ENCODE measurements at regions not wholly inside any gene's neighbourhood (a gene's known extent, or its start where the extent isn't known, plus 50 kb on each side); places are given as distances from the start of the nearest gene placed in this dataset.

- Mint-ChIP-seq H3K27ac (no peak overlapping the region), H3K4me1 (ENCODE audit: low read depth in 2 of 2) (no peaks in the 10 kb centered on the region), H3K9me3 (peaks cover 6% of the 10 kb centered on the region), H3K27me3 (no peaks in the 10 kb centered on the region), H3K4me3 (no peak overlapping the region), H3K36me3 (no peaks in the 10 kb centered on the region)
- DNase-seq (ENCODE audit: low spot score) = no peak
- no peak for ATAC-seq
Observed at GRCh38 chr7:15755061-15755460, 68.6 kb upstream of the MEOX2 start.

- ATAC-seq (no peak), DNase-seq (ENCODE audit: low spot score) (no peak)
- H3K4me3 Mint-ChIP-seq = no peak overlapping the region
- no peaks in the 10 kb centered on the region for H3K27me3 Mint-ChIP-seq
- peaks cover 2% of the 10 kb centered on the region for H3K9me3 Mint-ChIP-seq
- no peak overlapping the region for H3K27ac Mint-ChIP-seq
- no peaks in the 10 kb centered on the region for H3K36me3 Mint-ChIP-seq
- H3K4me1 Mint-ChIP-seq (ENCODE audit: low read depth in 2 of 2) = no peaks in the 10 kb centered on the region
Observed at GRCh38 chr7:15753887-15754579, 67.5 kb upstream of the MEOX2 start.

GRCh38 chr7:15752377-15752776 is 65.9 kb upstream of the MEOX2 start:
- Mint-ChIP-seq H3K4me3 (no peak overlapping the region), H3K4me1 (ENCODE audit: low read depth in 2 of 2) (no peaks in the 10 kb centered on the region), H3K9me3 (peaks cover 5% of the 10 kb centered on the region), H3K36me3 (no peaks in the 10 kb centered on the region), H3K27me3 (no peaks in the 10 kb centered on the region), H3K27ac (no peak overlapping the region)
- DNase-seq (ENCODE audit: low spot score) = no peak
- ATAC-seq = no peak

- Mint-ChIP-seq H3K4me1 (ENCODE audit: low read depth in 2 of 2) (no peaks in the 10 kb centered on the region), H3K27ac (no peak overlapping the region), H3K36me3 (no peaks in the 10 kb centered on the region), H3K27me3 (no peaks in the 10 kb centered on the region), H3K4me3 (no peak overlapping the region), H3K9me3 (peaks cover 2% of the 10 kb centered on the region)
- no peak for DNase-seq (ENCODE audit: low spot score)
- no peak for ATAC-seq
Observed at GRCh38 chr7:15751191-15751701, 64.8 kb upstream of the MEOX2 start.

- H3K27ac Mint-ChIP-seq = no peak overlapping the region
- no peak for DNase-seq (ENCODE audit: low spot score)
Observed at GRCh38 chr7:15750727-15751126, 64.2 kb upstream of the MEOX2 start.

GRCh38 chr7:15749631-15750030 is 63.1 kb upstream of the MEOX2 start:
- H3K27ac Mint-ChIP-seq = no peak overlapping the region
- H3K36me3 Mint-ChIP-seq = no peaks in the 10 kb centered on the region
- H3K27me3 Mint-ChIP-seq = no peaks in the 10 kb centered on the region

More at GRCh38 chr7:15750727-15751126, 64.2 kb upstream of the MEOX2 start:
- Mint-ChIP-seq H3K4me3 (no peak overlapping the region), H3K27me3 (no peaks in the 10 kb centered on the region), H3K36me3 (no peaks in the 10 kb centered on the region), H3K9me3 (peaks cover 2% of the 10 kb centered on the region), H3K4me1 (ENCODE audit: low read depth in 2 of 2) (no peaks in the 10 kb centered on the region)
- ATAC-seq = no peak

GRCh38 chr7:15747712-15748111 is 61.2 kb upstream of the MEOX2 start:
- DNase-seq (ENCODE audit: low spot score) (no peak), ATAC-seq (no peak)
- H3K4me1 Mint-ChIP-seq (ENCODE audit: low read depth in 2 of 2) = no peaks in the 10 kb centered on the region
- H3K4me3 Mint-ChIP-seq = no peak overlapping the region
- H3K36me3 Mint-ChIP-seq = no peaks in the 10 kb centered on the region
- H3K27me3 Mint-ChIP-seq = no peaks in the 10 kb centered on the region
- peaks cover 2% of the 10 kb centered on the region for H3K9me3 Mint-ChIP-seq
- no peak overlapping the region for H3K27ac Mint-ChIP-seq

More at GRCh38 chr7:15749631-15750030, 63.1 kb upstream of the MEOX2 start:
- Mint-ChIP-seq H3K4me3 (no peak overlapping the region), H3K4me1 (ENCODE audit: low read depth in 2 of 2) (no peaks in the 10 kb centered on the region), H3K9me3 (peaks cover 2% of the 10 kb centered on the region)
- ATAC-seq (no peak), DNase-seq (ENCODE audit: low spot score) (no peak)

- no peak overlapping the region for H3K4me3 Mint-ChIP-seq
- no peaks in the 10 kb centered on the region for H3K36me3 Mint-ChIP-seq
- H3K27ac Mint-ChIP-seq = no peak overlapping the region
- H3K4me1 Mint-ChIP-seq (ENCODE audit: low read depth in 2 of 2) = no peaks in the 10 kb centered on the region
- H3K27me3 Mint-ChIP-seq = no peaks in the 10 kb centered on the region
- no peak for DNase-seq (ENCODE audit: low spot score)
- peaks cover 2% of the 10 kb centered on the region for H3K9me3 Mint-ChIP-seq
- no peak for ATAC-seq
Observed at GRCh38 chr7:15747301-15747700, 60.8 kb upstream of the MEOX2 start.

- no peaks in the 10 kb centered on the region for H3K36me3 Mint-ChIP-seq
- DNase-seq (ENCODE audit: low spot score) (no peak), ATAC-seq (no peak)
- peaks cover 2% of the 10 kb centered on the region for H3K9me3 Mint-ChIP-seq
- H3K4me3 Mint-ChIP-seq = no peak overlapping the region
- no peaks in the 10 kb centered on the region for H3K4me1 Mint-ChIP-seq (ENCODE audit: low read depth in 2 of 2)
- H3K27ac Mint-ChIP-seq = no peak overlapping the region
- no peaks in the 10 kb centered on the region for H3K27me3 Mint-ChIP-seq
Observed at GRCh38 chr7:15743926-15744480, 57.5 kb upstream of the MEOX2 start.

- H3K27me3 Mint-ChIP-seq = no peaks in the 10 kb centered on the region
- H3K36me3 Mint-ChIP-seq = no peaks in the 10 kb centered on the region
- ATAC-seq = no peak
Observed at GRCh38 chr7:15737601-15738000, 51.1 kb upstream of the MEOX2 start.

More at GRCh38 chr7:15737601-15738000, 51.1 kb upstream of the MEOX2 start:
- no peak for DNase-seq (ENCODE audit: low spot score)
- H3K4me1 Mint-ChIP-seq (ENCODE audit: low read depth in 2 of 2) = no peaks in the 10 kb centered on the region
- H3K9me3 Mint-ChIP-seq = no peaks in the 10 kb centered on the region
- H3K27ac Mint-ChIP-seq = no peak overlapping the region
- no peak overlapping the region for H3K4me3 Mint-ChIP-seq
